Tibial nerve (tissue), 4 donors: ENCODE measurements at regions not wholly inside any gene's neighbourhood (a gene's known extent, or its start where the extent isn't known, plus 50 kb on each side); places are given as distances from the start of the nearest gene placed in this dataset.

Experiments used
- DNase-seq, 2 donors: peaks; one replicate each; pipeline ENCODE4 v3.0.0-alpha.2; 2019; ENCODE audit warnings: low spot score in 2 of 2
- H3K27ac ChIP-seq, 4 donors: fragments of 200-600 bp; sonication (generic) in 3 of 4; one replicate each; pipeline ENCODE4 v1.5.1; 2017 to 2019; ENCODE audit warnings: mild to moderate bottlenecking in 1 of 4
- H3K27me3 ChIP-seq, 2 donors: fragments of 200-600 bp; sonication (generic) in 1 of 2; one replicate each; pipeline versions ENCODE4 v1.5.1 to v1.6.0; 2017 to 2019
- H3K36me3 ChIP-seq, 3 donors: fragments of 200-600 bp; sonication (generic); one replicate each; pipeline ENCODE4 v1.5.1; 2018 to 2019
- H3K4me1 ChIP-seq, 4 donors: fragments of 200-600 bp; sonication (generic) in 3 of 4; one replicate each; pipeline ENCODE4 v1.5.1; 2017 to 2019
- H3K4me3 ChIP-seq, 4 donors: fragments of 200-600 bp; sonication (generic) in 3 of 4; one replicate each; pipeline ENCODE4 v1.5.1; 2017 to 2019; ENCODE audit warnings: mild to moderate bottlenecking in 1 of 4, moderate library complexity in 1 of 4
- H3K9me3 ChIP-seq, 4 donors: fragments of 200-600 bp; sonication (generic) in 3 of 4; one replicate each; pipeline ENCODE4 v1.5.1; 2017 to 2019
- CTCF ChIP-seq, 5 experiments: fragments of 200-600 bp in 3 of 5; fragments of 450-650 bp in 2 of 5; sonication (generic) in 3 of 5; IDR thresholded peaks; one replicate each; pipeline ENCODE4 v1.5.1; 2016 to 2019; ENCODE audit warnings: antibody characterized with exemption in 5 of 5, mild to moderate bottlenecking in 3 of 5, moderate library complexity in 2 of 5
- EP300 ChIP-seq, 2 donors: sonication (generic); formaldehyde crosslinking; IDR thresholded peaks; one replicate each; pipeline ENCODE4 v1.6.1; 2017; ENCODE audit warnings: antibody characterized with exemption in 2 of 2, mild to moderate bottlenecking in 1 of 2
- POLR2A ChIP-seq, 2 donors: fragments of 450-650 bp; IDR thresholded peaks; one replicate each; pipeline ENCODE4 v1.6.1; 2017; ENCODE audit warnings: antibody characterized with exemption in 2 of 2, mild to moderate bottlenecking in 2 of 2, moderate library complexity in 2 of 2
- WGBS, 2 donors: methylation state at CpG; one replicate each; pipeline ENCODE4 v1.1.5; 2018; 5-methylcytosine and 5-hydroxymethylcytosine counted together

DNA sequence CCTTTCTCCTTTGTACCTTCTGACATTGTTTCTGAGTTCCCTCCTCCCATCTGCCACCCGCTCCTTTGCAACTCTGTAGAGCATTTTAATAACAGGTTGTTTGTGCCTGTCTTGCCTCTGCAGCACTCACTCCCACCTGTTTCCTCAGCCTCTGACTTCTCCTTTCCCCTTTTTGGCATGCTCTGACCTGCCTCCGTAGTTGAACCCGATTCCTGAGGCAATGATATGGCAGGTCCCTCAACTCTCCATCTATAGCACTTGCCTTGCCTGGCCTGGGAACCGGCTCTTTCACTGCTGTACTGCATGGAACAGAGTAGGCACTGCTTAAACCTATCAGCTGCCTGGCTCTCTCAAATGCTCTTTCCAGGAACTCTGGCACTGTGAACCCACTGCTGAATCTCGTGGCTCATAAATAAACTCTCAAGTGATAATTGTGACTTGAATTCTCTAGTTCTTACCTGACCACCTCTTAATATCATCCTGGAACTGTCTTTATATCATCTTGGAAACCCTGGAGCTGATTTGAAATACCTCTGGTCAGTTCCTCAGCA is 50.3 kb downstream of the UTRN start:
- TF ChIP-seq POLR2A (IDR thresholded peaks at IDR 0.05) (no peak), EP300 (IDR thresholded peaks at IDR 0.05) (no peak), CTCF (IDR thresholded peaks at IDR 0.05) (no peak)
- DNase-seq: no peak
- WGBS, 2 donors: 49 to 62% methylated on average over 5 of the region's 5 CpGs
- Histone ChIP-seq H3K9me3 (no peaks in the 10 kb centered on the region), H3K27ac (peak overlapping the region in 1 of 4 donors; percentile 1), H3K4me1 (peaks cover 1 to 84% (median 36%) of the 10 kb centered on the region in 4 donors), H3K27me3 (no peaks in the 10 kb centered on the region), H3K36me3 (no peaks in the 10 kb centered on the region), H3K4me3 (no peak overlapping the region)

- Histone ChIP-seq H3K27ac (peak overlapping the region in 2 of 4 donors; percentile 1 to 11), H3K36me3 (no peaks in the 10 kb centered on the region), H3K9me3 (no peaks in the 10 kb centered on the region), H3K4me1 (peaks cover 4 to 84% (median 38%) of the 10 kb centered on the region in 4 donors), H3K27me3 (no peaks in the 10 kb centered on the region), H3K4me3 (no peak overlapping the region)
- WGBS, 2 donors: 86 to 88% methylated on average over 5 of the region's 5 CpGs
- no peak for TF ChIP-seq CTCF (IDR thresholded peaks at IDR 0.05)
- TF ChIP-seq EP300 (IDR thresholded peaks at IDR 0.05): no peak
- DNase-seq: no peak
Observed at GRCh38 chr6:144335914-144336313, 50.8 kb downstream of the UTRN start.

DNA sequence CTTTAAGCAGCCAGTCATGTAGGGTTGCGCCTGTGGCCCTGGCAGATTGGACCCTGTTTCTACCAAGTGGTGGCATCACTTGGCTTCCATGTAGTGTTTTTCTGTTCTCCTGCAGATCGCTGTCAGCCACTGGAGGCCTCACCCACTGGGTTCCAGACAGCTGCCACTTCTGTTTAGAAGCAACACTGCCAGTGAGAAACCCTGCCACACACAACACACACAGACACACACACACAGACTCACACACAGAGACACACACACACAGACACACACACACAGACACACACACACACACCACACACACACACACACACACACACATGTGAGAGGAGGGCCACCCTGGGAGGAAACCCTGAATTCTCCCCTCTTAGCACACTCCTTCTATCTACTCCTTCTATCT is 51.8 kb downstream of the UTRN start:
- TF ChIP-seq CTCF (IDR thresholded peaks at IDR 0.05) (no peak), POLR2A (IDR thresholded peaks at IDR 0.05) (no peak), EP300 (IDR thresholded peaks at IDR 0.05) (no peak)
- H3K9me3 ChIP-seq: no peaks in the 10 kb centered on the region
- H3K4me1 ChIP-seq: peaks cover 4 to 84% (median 48%) of the 10 kb centered on the region in 4 donors
- no peaks in the 10 kb centered on the region for H3K27me3 ChIP-seq
- 79 to 94% methylated on average over 2 of the region's 2 CpGs for WGBS, 2 donors
- H3K36me3 ChIP-seq: no peaks in the 10 kb centered on the region
- no peak overlapping the region for H3K4me3 ChIP-seq
- H3K27ac ChIP-seq: peak overlapping the region in 2 of 4 donors; percentile 35 to 50
- DNase-seq: no peak

- 90 to 94% methylated on average over 6 of the region's 6 CpGs for WGBS, 2 donors
- peak overlapping the region in 2 of 4 donors; percentile 42 to 62 for H3K27ac ChIP-seq
Observed at GRCh38 chr6:144338474-144338873, 53.3 kb downstream of the UTRN start.

More at GRCh38 chr6:144338474-144338873, 53.3 kb downstream of the UTRN start:
- no peaks in the 10 kb centered on the region for H3K27me3 ChIP-seq
- H3K36me3 ChIP-seq: no peaks in the 10 kb centered on the region
- no peak for DNase-seq
- TF ChIP-seq EP300 (IDR thresholded peaks at IDR 0.05): no peak
- no peak for TF ChIP-seq CTCF (IDR thresholded peaks at IDR 0.05)
- TF ChIP-seq POLR2A (IDR thresholded peaks at IDR 0.05): no peak
- H3K4me1 ChIP-seq: peaks cover 4 to 99% (median 52%) of the 10 kb centered on the region in 4 donors
- H3K4me3 ChIP-seq: no peak overlapping the region
- no peaks in the 10 kb centered on the region for H3K9me3 ChIP-seq
